ENCODE measurements at regions not wholly inside any gene's neighbourhood (a gene's known extent, or its start where the extent isn't known, plus 50 kb on each side); places are given as distances from the start of the nearest gene placed in this dataset.

DNA sequence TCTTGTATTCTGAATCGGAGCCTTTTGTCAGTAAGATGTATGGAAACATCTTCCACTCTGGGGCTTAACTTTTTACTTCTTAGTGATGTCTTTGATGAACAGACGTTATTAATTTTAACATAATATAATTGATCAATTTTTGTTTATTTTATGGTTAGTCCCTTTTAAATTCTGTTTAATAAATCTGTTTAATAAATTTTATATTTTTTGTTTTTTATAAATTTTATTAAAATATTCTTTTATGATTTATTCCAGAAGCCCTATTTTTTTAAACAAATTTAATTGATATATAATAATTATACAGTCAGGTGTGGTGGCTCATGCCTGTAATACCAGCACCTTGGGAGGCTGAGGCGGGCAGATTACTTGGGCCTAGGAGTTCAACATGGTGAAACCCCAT, 235.1 kb downstream of the AEBP2 start:
- TF ChIP-seq POLR2A (IDR thresholded peaks at IDR 0.05; ENCODE audit: low read depth, low read length) (no peak), POLR2AphosphoS5 (IDR thresholded peaks at IDR 0.05; ENCODE audit: low read depth, low read length) (no peak)

Data from GM12892 (cell line).